Endothelial cell (in vitro differentiated cells): ENCODE measurements at regions not wholly inside any gene's neighbourhood (a gene's known extent, or its start where the extent isn't known, plus 50 kb on each side); places are given as distances from the start of the nearest gene placed in this dataset.

Source experiments
- DNase-seq: peaks from one replicate; pipeline ENCODE4 v3.0.0; 2021; ENCODE audit warnings: low spot score
- H3K27ac Mint-ChIP-seq: one replicate; pipeline ENCODE4 v1.8.0; 2021; ENCODE audit warnings: mixed read lengths, inconsistent platforms; ENCODE audit not compliant: unreplicated experiment
- H3K27me3 Mint-ChIP-seq: one replicate; pipeline ENCODE4 v1.8.0; 2021; ENCODE audit warnings: mild to moderate bottlenecking, moderate library complexity, mixed read lengths, inconsistent platforms; ENCODE audit not compliant: unreplicated experiment
- H3K36me3 Mint-ChIP-seq: one replicate; pipeline ENCODE4 v1.8.0; 2021; ENCODE audit warnings: mild to moderate bottlenecking, low read depth, mixed read lengths, inconsistent platforms; ENCODE audit not compliant: unreplicated experiment
- H3K4me1 Mint-ChIP-seq: one replicate; pipeline ENCODE4 v1.8.0; 2021; ENCODE audit warnings: mild to moderate bottlenecking, mixed read lengths, inconsistent platforms; ENCODE audit not compliant: unreplicated experiment
- H3K4me3 Mint-ChIP-seq: one replicate; pipeline ENCODE4 v1.8.0; 2021; ENCODE audit warnings: mild to moderate bottlenecking, mixed read lengths, inconsistent platforms; ENCODE audit not compliant: unreplicated experiment
- H3K9me3 Mint-ChIP-seq: one replicate; pipeline ENCODE4 v1.8.0; 2021; ENCODE audit warnings: mixed read lengths, inconsistent platforms; ENCODE audit not compliant: unreplicated experiment
- CTCF ChIP-seq: fragments of 200-600 bp; sonication (generic); IDR thresholded peaks from one replicate; pipeline ENCODE4 v1.5.0; 2021; ENCODE audit warnings: antibody characterized with exemption; ENCODE audit not compliant: unreplicated experiment

GRCh38 chr15:29480278-29480677, 210.7 kb upstream of the NSMCE3 start:
- Mint-ChIP-seq H3K36me3 (no peaks in the 10 kb centered on the region), H3K4me1 (no peaks in the 10 kb centered on the region), H3K27ac (no peak overlapping the region), H3K27me3 (no peaks in the 10 kb centered on the region), H3K4me3 (no peak overlapping the region), H3K9me3 (no peaks in the 10 kb centered on the region)
- DNase-seq: no peak
- TF ChIP-seq CTCF: no peak

GRCh38 chr15:29477256-29477655, 207.6 kb upstream of the NSMCE3 start:
- Mint-ChIP-seq H3K9me3 (no peaks in the 10 kb centered on the region), H3K4me1 (no peaks in the 10 kb centered on the region), H3K4me3 (no peak overlapping the region), H3K36me3 (no peaks in the 10 kb centered on the region), H3K27ac (no peak overlapping the region), H3K27me3 (no peaks in the 10 kb centered on the region)
- no peak for DNase-seq
- no peak for TF ChIP-seq CTCF

GRCh38 chr15:29476503-29477080, 207.0 kb upstream of the NSMCE3 start:
- TF ChIP-seq CTCF: no peak
- Mint-ChIP-seq H3K4me3 (no peak overlapping the region), H3K4me1 (no peaks in the 10 kb centered on the region), H3K27ac (no peak overlapping the region), H3K27me3 (no peaks in the 10 kb centered on the region), H3K36me3 (no peaks in the 10 kb centered on the region), H3K9me3 (no peaks in the 10 kb centered on the region)
- no peak for DNase-seq

DNA sequence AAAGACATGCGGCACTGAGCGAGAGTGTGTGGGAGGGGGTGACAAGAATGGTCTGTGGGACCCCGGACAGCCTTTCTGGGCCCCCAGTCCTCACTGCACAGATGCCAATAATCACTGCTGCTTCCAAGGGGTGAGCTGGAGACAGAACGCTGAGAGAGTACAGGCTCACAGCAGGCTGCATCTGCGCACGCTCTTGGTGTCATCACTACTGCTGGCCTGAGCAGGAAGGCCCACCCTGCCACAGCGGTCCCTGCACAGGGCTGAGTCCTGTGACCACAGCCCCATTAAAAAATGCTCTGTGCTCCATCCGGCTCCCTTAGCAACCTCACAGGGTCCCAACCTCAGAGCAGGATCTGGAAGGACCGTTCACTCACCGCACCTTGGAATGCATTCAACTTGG, 205.5 kb upstream of the NSMCE3 start:
- no peaks in the 10 kb centered on the region for H3K27me3 Mint-ChIP-seq
- no peaks in the 10 kb centered on the region for H3K36me3 Mint-ChIP-seq
- no peak overlapping the region for H3K27ac Mint-ChIP-seq
- H3K9me3 Mint-ChIP-seq: no peaks in the 10 kb centered on the region
- DNase-seq: no peak
- H3K4me3 Mint-ChIP-seq: no peak overlapping the region
- H3K4me1 Mint-ChIP-seq: no peaks in the 10 kb centered on the region
- TF ChIP-seq CTCF: no peak

DNA sequence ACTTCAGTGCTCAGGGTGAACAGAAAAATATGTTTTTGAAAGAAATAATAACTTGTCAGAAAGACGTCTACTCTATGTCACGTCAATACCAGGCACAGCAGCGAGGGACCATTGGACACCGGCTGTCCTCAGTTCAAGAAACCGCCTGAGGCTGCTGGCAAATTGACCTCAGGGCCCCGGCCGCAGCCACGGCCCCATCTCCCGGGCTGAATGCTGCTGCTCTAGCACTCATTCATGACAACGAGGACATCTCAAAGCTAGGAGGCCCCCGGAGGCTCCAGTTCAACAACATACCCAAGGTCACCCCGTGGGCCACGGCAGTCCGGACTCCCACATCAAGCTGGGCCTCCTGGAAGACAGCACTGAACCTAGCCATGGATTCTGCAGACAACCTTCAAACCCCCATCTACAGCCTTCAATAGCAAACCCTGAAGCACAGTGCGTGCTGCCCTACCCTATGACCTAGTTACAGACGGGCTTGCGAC, 204.0 kb upstream of the NSMCE3 start:
- H3K4me1 Mint-ChIP-seq: no peaks in the 10 kb centered on the region
- no peak overlapping the region for H3K4me3 Mint-ChIP-seq
- no peaks in the 10 kb centered on the region for H3K9me3 Mint-ChIP-seq
- TF ChIP-seq CTCF: no peak
- no peaks in the 10 kb centered on the region for H3K27me3 Mint-ChIP-seq
- no peaks in the 10 kb centered on the region for H3K36me3 Mint-ChIP-seq
- no peak overlapping the region for H3K27ac Mint-ChIP-seq
- no peak for DNase-seq
